ENCODE measurements at regions not wholly inside any gene's neighbourhood (a gene's known extent, or its start where the extent isn't known, plus 50 kb on each side); places are given as distances from the start of the nearest gene placed in this dataset.
"Not testable (repeated sequence)": the region's sequence is repeated elsewhere in the genome, so short reads cannot be mapped to it uniquely, and the experiment has no call there.

DNA sequence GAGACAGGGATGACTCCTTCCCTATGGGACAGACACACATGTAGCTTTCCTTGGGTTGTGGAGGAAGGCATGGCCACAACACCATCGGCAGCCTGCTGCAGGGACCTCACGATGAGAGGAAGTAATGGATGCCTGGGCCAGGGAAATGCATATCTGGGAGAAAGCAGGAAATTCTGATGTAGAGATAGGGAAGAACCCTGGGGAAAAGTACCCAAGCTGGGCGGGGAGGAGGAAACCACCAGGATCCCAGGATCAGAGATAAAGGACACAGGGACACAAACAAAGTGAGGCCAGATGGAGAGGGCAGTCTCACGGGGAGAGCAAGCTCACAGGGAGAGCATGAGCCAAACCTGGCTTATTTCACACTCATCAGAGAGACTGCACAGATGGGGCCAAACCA, 294.7 kb upstream of the TEKT4 start:
- not testable (repeated sequence) for DNase-seq (ENCODE audit: low read depth in 3 of 3)

DNA sequence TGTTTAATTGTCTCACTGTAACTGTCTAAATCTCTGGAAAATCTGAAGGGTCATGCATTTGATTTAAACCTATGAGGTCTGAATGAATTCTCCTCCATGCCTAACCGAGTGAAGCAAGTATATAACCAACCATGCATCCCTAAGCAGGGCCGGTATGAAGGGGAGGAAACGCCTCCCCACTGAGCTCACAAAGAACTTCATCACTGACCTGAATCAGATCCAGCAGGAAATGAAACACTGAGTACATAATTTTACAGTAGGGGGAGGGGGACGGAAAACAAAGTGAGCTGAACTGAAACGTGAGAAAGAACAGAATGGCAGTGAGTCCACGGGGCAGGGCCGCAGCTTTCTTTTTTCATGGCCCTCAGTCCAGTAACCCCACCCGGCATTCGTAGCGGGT, 294.1 kb upstream of the TEKT4 start:
- not testable (repeated sequence) for DNase-seq (ENCODE audit: low read depth in 3 of 3)

DNA sequence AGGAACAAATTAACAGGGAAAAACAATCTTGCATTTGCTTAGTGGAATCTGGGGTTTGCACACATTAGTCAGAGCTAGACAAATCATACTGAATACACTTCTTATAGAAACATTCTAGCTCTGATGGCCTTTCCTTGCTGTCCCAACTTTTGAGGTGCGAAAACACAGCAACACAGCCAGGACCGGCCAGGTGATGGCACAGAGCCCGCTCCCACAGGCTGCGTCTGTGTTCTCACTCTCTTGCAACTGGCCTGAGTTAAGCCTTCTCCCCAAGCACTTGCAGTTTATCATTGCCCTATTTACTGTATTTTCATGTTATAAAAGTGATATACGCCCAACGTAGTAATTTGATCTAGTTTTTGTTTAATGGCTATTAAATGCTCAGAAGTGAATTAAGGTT, 292.0 kb upstream of the TEKT4 start:
- not testable (repeated sequence) for DNase-seq (ENCODE audit: low read depth in 3 of 3)

DNA sequence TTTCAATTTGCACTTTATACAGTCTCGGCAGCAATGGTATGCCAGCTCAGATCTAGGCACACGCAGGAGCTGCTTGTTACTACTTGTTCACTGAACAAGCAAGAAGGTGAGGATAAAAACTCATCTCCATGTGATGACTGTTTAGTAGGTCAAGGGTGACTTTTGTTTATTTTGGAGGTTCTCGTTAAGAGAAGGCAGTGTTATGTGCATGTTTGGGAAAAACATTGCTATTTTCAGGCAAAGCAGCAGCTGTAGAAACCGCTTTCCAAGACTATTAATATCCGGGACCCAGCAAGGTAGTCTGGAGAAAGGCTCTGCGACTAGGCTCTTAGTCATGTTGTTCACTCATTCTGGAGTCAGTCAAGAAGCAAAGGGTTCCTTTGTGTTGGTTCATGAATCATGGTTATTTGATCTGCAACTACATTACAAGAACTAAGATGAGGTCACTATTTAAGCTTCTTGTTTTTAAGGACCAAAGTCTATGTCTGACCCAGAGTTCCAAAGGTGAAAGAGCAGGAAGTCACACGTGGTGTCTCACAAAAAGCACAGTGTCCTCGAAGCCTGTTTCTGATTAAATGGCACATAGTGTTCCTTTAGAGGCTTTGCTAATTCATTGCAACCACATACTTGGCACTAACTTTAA, 288.0 kb upstream of the TEKT4 start:
- not testable (repeated sequence) for DNase-seq (ENCODE audit: low read depth in 3 of 3)

DNA sequence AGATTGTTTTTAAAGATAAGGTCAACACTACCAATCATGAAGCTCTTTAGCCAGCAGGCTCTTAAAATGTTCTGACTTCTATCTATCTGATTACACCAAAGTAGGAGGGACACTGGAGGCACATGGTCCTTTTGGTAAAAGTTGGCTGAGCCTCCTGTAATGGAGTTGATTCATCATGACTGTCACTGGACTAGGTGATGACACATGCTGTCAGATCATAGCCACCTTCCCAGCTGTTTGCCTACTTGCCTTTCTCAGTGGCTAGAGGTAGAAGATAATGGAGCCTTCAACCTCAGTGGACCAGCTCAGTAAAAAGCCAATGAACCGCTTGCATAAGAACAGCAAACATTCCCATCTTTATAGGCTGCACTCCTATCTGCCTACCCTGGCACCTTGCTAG, 286.7 kb upstream of the TEKT4 start:
- DNase-seq (ENCODE audit: low read depth in 3 of 3) = not testable (repeated sequence)

DNA sequence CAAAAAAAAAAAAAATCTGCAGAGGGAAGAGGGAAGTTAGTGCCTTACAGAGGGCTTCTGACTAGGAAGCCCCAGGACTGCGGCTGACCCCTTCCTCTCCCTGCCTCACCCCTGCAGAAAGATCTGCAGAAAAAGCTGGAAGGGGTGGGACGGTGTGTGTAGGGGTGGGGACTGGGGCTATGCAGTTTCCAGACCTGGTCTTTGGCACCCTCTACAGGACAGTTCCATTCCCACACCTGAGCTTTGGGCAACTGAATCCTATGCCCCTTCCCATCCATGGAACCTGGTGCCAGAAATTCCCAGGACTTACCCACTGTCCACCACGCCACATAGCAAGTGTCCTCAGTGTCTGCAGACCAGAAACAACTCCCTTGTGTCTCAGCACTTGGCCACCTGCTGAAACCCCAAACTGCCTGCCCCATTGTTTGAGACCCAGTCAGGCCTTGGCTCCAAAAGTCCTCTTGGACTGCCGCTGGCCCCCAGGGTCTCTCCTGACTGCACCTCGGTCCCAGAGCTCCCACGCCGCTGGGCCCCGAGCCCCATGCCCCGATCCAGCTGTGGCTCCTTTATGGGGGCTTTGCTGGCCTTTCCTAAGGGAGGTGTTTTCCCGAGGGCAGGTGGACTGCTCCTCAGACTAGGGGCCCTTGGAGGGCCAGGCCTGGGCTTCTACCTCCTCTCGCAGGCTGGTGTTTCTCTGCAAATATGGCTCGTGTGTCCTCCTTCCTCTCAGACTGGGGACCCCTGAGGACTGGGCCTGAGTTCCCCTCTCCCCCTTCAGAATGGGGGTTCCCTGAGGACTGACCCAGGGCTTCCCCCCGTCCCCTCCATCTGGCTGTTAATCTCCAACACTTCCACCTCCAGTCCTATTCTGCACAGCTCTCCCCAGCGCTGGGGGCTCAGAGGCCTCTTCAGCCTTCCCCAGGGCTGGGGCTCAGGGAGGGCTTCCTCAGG, 284.9 kb upstream of the TEKT4 start:
- not testable (repeated sequence) for DNase-seq (ENCODE audit: low read depth in 3 of 3)

DNA sequence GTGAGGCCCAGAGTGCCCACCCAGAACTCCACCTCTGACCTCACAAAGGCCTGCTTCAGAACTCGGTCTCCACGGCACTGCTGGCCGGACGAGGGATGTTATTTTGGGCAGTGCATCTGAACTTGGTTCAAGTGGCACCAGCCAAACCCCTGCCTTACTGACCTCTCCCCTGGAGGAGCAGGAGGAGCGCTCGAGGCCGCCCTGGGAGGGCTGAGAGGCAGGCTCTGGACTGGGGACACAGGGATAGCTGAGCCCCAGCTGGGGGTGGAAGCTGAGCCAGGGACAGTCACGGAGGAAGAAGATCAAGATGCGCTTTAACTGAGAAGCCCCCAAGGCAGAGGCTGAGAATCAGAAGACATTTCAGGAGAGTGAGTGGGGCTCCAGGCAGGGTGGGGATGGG, 284.2 kb upstream of the TEKT4 start:
- not testable (repeated sequence) for DNase-seq (ENCODE audit: low read depth in 3 of 3)

DNA sequence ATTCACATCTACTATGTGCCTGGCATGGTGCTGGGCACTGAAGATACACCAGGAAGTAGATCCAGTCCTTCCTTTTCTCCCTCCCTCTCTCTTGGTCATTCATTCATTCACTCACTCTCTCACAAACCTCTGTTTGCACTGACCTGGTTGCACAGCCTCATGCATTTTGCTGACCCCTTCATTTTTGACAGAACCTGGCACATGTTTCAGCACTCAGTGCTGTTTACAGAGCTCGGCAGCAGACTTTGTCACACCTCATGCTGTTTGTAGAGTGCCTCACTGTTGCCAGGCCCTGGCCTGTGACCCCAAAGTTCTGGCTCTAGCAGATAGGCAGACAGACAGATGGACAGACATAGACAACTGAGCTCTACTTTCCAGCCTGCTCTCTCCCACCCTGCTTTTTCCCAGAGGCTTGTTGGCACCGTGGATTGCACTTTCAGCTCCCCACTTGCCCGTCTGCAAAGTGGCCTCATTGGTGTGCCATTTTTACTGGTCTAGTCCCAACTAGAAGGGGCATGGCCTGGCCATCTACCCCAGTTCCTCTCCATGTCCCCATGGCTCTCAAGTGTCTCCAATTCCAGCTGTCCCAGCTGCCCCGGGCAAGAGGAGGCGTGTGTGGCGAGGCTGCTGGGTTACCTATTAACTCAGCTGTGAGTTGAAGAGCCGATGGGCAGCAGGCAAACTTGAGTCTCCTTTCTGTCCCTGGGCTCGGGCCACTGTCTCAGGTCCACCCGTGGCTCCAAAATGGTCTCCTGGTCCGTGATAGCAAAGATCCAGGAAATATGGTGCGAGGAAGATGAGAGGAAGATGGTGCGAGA, 277.0 kb upstream of the TEKT4 start:
- DNase-seq (ENCODE audit: low read depth in 3 of 3) = not testable (repeated sequence)

DNA sequence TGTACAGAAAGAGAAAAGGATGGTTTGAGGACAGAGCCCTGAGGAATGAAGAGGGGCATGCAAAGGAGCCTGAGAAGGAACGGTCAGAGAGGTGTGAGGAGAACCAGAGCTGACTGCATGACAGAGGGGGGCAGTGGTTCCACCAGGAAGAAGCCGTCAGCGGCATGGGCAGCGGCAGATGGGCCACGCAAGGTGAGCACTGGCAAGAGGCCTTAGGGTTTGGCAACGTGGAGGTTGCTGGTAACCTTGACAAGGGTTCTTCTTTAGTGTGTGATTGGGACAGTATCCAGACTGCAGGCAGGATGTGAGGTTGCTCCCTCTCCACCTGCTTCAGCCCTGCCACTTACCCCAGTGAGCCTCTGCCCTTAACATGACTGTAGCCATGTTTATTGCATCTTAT, 275.3 kb upstream of the TEKT4 start:
- not testable (repeated sequence) for DNase-seq (ENCODE audit: low read depth in 3 of 3)

DNA sequence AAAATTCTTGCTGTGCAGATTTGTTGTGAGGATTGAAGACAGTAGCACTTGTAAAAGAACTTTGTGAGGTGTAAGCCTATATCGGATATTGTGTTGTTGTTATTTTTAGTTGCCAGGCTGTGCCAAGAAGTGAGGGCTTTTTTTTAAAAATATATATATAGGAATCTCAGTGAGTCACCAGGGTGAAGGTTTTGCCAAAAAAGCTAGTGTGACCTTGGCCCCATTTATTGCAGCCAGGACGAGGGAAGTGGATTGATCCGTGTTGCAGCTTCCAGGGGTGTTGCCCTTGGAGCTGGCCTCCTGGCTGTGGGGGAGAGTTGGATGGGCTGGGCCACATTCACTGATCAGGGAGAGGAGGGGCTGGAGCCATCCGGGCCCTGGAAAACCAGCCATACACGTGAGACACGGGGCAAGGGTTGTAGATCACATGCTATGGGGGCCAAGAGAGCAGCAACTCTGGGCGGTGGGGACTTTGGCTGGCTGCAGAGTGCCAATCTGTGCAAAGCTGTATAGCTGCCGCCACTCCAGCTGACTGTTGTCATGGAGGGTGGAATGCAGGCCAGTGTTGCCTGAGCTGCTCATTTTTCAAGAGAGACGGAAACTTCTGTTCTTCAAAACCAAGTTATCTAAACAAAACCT, 273.0 kb upstream of the TEKT4 start:
- not testable (repeated sequence) for DNase-seq (ENCODE audit: low read depth in 3 of 3)

DNA sequence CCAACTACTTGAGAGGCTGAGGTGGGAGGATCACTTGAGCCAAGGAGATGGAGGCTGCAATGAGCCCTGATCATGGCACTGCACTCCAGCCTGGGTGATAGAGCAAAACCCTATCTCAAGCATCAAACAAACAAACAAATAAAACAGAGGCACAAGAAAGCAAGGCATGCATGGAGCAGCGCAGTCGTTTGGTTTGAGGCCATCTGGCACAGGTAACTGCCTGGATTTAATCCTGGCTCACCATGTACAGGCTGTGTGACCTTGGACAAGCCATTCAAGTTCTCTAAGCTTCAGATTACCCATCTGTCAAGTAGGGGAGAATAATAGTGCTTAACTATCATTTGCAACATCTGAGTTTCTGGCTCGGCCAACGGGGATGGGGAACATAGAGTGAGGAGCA, 270.3 kb upstream of the TEKT4 start:
- not testable (repeated sequence) for DNase-seq (ENCODE audit: low read depth in 3 of 3)

DNA sequence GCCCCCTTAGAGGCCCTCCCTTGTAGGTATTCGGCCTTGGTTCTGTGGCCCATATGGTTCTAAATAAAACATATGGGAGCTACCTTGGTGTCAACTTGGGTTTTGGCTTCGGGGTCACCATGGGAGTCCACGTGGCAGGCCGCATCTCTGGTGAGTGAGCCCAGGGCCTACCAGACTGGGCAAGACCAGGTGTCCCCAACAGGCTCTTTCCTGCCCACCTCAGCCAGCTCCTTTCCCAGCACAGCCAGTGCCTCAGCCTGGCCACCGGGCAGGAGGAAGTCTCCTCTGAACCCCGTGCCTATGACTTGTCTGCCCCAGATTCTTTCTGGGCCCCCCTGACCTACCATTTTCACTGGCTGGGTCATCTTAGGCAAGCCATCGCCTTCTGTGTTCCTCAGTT, 268.8 kb upstream of the TEKT4 start:
- no peak for DNase-seq (ENCODE audit: low read depth in 3 of 3)

DNA sequence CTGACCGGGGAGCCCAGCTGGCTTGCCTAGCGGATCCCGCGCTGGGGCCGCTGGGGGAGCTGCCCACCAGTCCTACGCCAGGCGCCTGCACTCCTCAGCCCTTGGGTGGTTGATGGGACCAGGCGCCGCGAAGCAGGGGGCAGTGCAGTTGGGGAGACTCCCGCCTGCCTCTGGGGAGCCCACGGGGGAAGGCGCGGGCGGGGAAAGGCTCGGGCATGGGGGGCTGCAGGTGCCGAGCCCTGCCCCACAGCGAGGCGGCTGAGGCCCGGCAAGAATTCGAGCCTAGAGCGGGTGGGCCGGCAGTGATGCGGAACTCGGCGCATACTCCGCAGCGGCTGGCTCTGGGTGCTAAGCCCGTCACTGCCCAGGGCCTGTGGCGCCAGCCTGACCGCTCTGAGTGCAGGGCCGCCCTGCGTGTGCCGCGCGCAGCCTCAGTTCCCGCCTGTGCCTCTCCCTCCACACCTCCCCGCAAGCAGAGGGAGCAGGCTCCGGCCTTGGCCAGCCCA, 249.1 kb upstream of the TEKT4 start:
- DNase-seq (ENCODE audit: low read depth in 3 of 3) = no peak

DNA sequence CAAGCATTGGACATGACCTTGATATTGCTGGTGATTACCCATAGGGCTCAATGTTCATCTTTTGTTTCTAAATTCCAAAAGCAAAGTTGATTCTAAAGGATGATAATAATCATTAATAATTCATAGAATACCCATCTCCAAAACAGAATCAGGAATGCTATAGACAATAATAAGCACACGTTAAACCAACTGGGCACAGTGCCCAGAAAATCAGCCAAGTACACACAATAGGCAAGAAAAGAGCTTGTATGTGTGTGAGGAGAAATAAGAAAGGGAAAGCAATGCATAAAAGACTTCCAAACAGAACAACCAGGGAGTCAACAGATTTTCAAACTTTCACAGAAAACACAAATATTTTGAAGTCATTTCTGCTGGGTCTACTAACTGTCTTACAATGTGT, 242.3 kb upstream of the TEKT4 start:
- DNase-seq (ENCODE audit: low read depth in 3 of 3) = not testable (repeated sequence)

DNA sequence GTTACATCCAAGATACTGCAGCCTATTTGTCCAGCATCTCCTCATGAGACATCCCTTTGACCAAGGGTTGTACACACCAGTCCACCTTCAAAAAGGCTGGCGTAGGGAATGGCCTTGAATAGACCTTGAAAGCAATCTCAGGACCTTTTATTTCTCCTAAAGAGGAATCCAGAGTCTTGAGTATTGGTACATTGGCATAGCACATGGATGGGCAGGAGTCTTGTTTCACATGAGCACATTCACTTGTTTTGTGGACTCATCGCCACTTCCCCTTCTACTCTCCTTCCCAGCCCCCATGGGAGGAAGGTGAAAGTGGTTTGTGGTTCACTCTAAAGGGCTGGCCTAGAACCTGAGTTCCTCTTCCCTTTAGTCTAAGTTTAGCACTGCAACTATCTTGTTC, 229.8 kb upstream of the TEKT4 start:
- DNase-seq (ENCODE audit: low read depth in 3 of 3) = not testable (repeated sequence)

DNA sequence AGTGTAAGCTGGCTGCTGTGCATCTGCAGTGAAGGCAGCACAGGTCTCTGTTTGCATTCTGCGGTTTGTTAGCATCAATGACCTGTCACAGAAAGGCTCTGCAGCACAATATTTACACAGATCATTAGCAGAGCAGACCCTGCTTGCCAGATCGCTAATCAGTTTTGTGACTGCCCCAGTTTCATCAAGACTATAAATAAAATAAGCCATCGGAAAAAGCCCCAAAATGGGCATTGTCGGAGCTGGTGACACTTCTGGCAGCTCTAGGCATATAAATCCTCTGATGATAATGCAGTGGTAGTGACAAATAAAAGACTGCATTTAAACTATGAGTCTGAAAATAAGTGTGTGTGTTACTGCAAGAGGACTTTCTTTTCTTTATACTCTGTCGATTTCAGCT, 219.1 kb upstream of the TEKT4 start:
- DNase-seq (ENCODE audit: low read depth in 3 of 3) = not testable (repeated sequence)

DNA sequence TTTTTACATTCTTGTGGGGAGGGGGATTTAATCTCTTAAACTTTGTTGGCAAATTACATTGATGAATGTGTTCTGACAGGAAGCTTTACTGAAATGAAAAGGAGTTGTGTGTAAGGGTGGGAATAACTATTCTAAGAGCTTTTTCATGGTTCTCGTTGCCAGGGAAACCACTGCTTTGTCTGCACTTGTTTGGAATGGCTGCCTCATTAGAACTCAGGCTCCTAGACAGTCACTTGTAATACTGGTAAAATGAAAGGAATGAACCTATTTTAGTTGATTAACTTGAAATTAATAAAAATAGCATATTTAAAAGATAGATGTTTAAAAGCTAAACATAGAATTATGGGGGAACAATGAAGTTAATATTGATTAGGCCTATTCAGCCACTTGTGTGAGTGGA, 201.4 kb upstream of the TEKT4 start:
- DNase-seq (ENCODE audit: low read depth in 3 of 3) = not testable (repeated sequence)

DNA sequence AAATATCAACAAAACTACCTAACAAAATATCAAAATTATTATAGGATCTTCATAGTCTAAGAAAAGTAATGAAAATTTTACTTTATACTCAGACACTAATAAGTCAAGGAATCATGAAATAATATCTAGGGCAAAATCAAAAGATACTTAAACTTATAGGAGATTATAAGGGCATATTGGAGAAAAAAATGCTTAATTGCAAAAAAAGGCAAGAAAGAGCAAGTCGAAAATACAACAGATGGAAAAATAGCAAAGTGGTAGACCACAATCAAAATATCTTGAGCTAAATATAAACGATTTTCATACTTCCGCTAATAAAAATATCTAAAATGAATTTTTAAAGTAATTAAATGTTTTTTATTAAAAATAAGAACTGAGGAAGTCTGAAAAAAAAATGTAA, 177.0 kb upstream of the TEKT4 start:
- DNase-seq (ENCODE audit: low read depth in 3 of 3) = not testable (repeated sequence)

DNA sequence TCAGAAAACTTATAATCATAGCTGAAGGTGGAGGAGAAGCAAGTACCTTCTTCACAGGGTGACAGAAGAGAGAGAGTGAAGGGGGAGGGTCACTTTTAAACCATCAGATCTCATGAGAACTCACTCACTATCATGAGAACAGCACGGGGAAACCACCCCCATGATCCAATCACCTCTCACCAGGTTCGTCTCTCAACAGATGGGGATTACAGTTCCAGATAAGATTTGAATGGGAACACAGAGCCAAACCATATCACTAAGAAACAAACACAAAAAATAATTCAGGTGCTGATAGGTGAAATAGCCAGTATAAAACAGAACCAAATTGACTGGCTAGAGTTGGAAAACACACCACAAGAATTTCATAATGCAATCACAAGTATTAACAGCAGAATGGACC, 162.2 kb upstream of the TEKT4 start:
- not testable (repeated sequence) for DNase-seq (ENCODE audit: low read depth in 3 of 3)

DNA sequence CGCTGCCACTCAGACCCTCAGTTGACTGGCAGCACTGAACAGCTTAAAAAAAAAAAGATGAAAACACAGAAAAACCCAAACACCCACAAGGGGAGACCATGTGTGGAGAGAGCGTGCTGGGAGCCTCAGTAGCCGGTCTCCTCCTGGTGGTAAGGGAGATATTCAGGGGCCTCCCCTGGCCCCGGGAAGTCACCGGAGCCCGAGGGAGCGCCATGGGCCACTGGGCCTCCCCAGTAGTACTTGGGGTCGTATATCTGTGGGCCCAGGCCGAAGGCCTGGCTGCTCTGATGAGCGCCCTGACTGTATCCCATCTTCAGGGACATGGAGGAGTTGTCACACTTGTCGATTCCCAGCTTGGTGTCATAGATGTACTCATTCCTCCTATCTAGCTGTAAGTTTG, 145.7 kb upstream of the TEKT4 start:
- no peak for DNase-seq (ENCODE audit: low read depth in 3 of 3)

DNA sequence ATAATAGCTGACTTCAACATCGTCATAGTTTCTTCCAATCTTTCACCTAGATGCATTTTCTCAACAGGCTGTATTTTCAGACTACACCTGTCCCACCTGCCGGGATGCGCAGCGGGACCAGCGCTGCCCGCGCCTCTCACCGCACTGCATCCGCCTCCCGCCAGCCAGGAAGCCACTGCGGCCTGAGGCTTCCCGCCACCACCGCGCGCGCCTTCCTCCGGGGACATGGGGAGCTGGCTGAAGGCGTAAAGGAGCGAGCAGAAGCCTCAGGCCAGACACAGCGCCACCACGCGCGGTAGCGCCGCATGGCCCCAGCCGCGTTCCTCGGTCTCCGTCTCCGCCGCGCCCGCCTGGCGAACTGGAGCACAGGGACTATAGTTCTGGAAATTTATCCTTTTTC, 135.7 kb upstream of the TEKT4 start:
- not testable (repeated sequence) for DNase-seq (ENCODE audit: low read depth in 3 of 3)
